Brain microvascular endothelial cell (primary cell): ENCODE measurements at regions not wholly inside any gene's neighbourhood (a gene's known extent, or its start where the extent isn't known, plus 50 kb on each side); places are given as distances from the start of the nearest gene placed in this dataset.

Source experiments
- DNase-seq: peaks from one replicate; pipeline ENCODE4 v3.0.0-alpha.2; 2020
- H3K27ac ChIP-seq: fragments of 250-450 bp; sonication (Bioruptor Pico); 2 replicates; pipeline ENCODE4 v1.5.1; 2020; ENCODE audit warnings: mild to moderate bottlenecking, moderate library complexity
- H3K27me3 ChIP-seq: fragments of 250-450 bp; sonication (Bioruptor Pico); replicated peaks from 2 replicates; pipeline ENCODE4 v1.5.1; 2020; ENCODE audit warnings: mild to moderate bottlenecking
- H3K36me3 ChIP-seq: fragments of 250-450 bp; sonication (Bioruptor Pico); replicated peaks from 2 replicates; pipeline ENCODE4 v1.5.1; 2020; ENCODE audit warnings: mild to moderate bottlenecking
- H3K4me3 ChIP-seq: 2 replicates; pipeline ENCODE4 v1.5.1; 2011; ENCODE audit warnings: low read depth, mild to moderate bottlenecking, control low read depth, low read length, moderate library complexity
- CTCF ChIP-seq: IDR thresholded peaks from 2 replicates; pipeline ENCODE4 v1.5.1; 2011; ENCODE audit warnings: low read depth, mild to moderate bottlenecking, moderate library complexity, low read length, control low read depth, inconsistent platforms; ENCODE audit errors: missing control alignments
- in situ Hi-C: cut with HindIII; loops from 2 replicates; pipeline ENCODE4 v1.10.0; 2017; ENCODE audit warnings: low sequenced_read_pairs, low pct_ligation_motif_present

- H3K27me3 ChIP-seq, result no peaks in the 10 kb centered on the region
- H3K27ac ChIP-seq, result no peak overlapping the region
- in situ Hi-C loops, result no loop called here
- no peak for TF ChIP-seq CTCF
- no peaks in the 10 kb centered on the region for H3K36me3 ChIP-seq
- no peak for DNase-seq
- H3K4me3 ChIP-seq, result no peak overlapping the region
Measured at GRCh38 chr9:105975886-105976645, 281.7 kb downstream of the TMEM38B start.

- DNase-seq, result no peak
- Histone ChIP-seq H3K27me3 (no peaks in the 10 kb centered on the region), H3K27ac (no peak overlapping the region), H3K36me3 (no peaks in the 10 kb centered on the region), H3K4me3 (no peak overlapping the region)
- in situ Hi-C loops, result no loop called here
- no peak for TF ChIP-seq CTCF
Measured at GRCh38 chr9:105978336-105978735, 284.0 kb downstream of the TMEM38B start.

GRCh38 chr9:105978826-105979225 lies 284.5 kb downstream of the TMEM38B start:
- no peak for TF ChIP-seq CTCF
- H3K36me3 ChIP-seq, result no peaks in the 10 kb centered on the region
- H3K27me3 ChIP-seq, result no peaks in the 10 kb centered on the region
- no peak for DNase-seq
- H3K4me3 ChIP-seq, result no peak overlapping the region
- in situ Hi-C loops, result no loop called here
- no peak overlapping the region for H3K27ac ChIP-seq

GRCh38 chr9:105979290-105979689 lies 284.9 kb downstream of the TMEM38B start:
- no peak for DNase-seq
- in situ Hi-C loops, result no loop called here
- Histone ChIP-seq H3K4me3 (no peak overlapping the region), H3K27ac (no peak overlapping the region), H3K27me3 (no peaks in the 10 kb centered on the region), H3K36me3 (no peaks in the 10 kb centered on the region)
- TF ChIP-seq CTCF, result no peak

DNA sequence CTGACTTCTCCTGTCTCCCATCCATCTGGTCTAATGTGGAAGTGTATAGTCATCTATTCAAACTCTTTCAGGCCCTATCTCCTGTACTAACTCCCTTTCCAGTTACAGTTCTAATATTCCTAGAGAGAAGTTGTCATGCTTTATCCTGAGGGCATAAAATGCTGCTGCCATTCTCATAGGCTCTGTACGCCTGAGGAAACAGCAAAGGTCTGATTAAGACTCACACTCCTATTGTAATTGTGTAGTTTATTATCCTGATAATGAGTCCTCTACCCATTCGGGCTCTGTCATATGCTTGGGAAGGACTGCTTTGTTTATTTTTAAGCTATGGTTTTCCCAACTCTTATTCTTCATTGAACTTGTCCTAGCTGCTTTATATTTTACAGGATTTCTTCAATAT lies 290.4 kb downstream of the TMEM38B start:
- no peaks in the 10 kb centered on the region for H3K27me3 ChIP-seq
- in situ Hi-C loops, result no loop called here
- no peak overlapping the region for H3K27ac ChIP-seq
- H3K36me3 ChIP-seq, result no peaks in the 10 kb centered on the region
- no peak for DNase-seq
- H3K4me3 ChIP-seq, result no peak overlapping the region
- TF ChIP-seq CTCF, result no peak
